ENCODE measurements at regions not wholly inside any gene's neighbourhood (a gene's known extent, or its start where the extent isn't known, plus 50 kb on each side); places are given as distances from the start of the nearest gene placed in this dataset.

DNA sequence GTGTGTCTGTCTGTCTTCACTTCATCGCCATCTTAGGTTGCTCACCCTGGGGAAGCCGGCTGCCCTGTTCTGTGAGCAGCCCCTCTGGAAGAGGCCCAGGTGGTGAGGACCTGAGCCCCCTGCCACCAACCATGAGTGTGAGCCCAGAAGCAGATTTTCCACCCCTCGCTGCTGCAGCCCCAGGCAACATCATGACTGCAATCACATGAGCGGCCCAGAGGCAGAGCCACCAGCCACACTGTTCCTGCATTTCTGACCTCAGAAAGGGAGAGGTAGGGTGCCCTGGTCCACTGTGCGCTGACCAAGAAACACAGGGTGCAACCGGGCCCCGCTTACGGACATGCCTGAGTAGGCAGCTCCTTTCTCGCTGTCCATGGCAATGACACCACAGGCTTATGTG, 92.3 kb upstream of the IQSEC1 start:
- FAIRE-seq (no peak), DNase-seq (no peak)
- Histone ChIP-seq H3K4me1 (ENCODE audit: control insufficient read depth in 3 of 3, insufficient read depth in 2 of 3, low read depth in 1 of 3, low read length in 2 of 3) (no peaks in the 10 kb centered on the region), H3K27ac (ENCODE audit: low read depth in 1 of 3, low read length in 2 of 3) (no peak overlapping the region), H3K36me3 (ENCODE audit: control insufficient read depth in 3 of 3, insufficient read depth in 2 of 3, low read depth in 1 of 3, low read length in 3 of 3) (no peaks in the 10 kb centered on the region), H3K9me3 (ENCODE audit: control insufficient read depth in 2 of 2, insufficient read depth in 1 of 2, low read depth in 1 of 2, low read length in 1 of 2) (no peaks in the 10 kb centered on the region), H3K27me3 (ENCODE audit: control insufficient read depth in 3 of 3, insufficient read depth in 3 of 3, low read length in 3 of 3) (no peaks in the 10 kb centered on the region), H3K4me3 (ENCODE audit: low read depth in 1 of 3, low read length in 3 of 3) (no peak overlapping the region)
- 85 to 90% (median 90%) methylated on average over 7 to 9 of the region's 9 CpGs for WGBS, 3 donors

GRCh38 chr3:13164893-13165492, 91.8 kb upstream of the IQSEC1 start:
- Histone ChIP-seq H3K36me3 (ENCODE audit: control insufficient read depth in 3 of 3, insufficient read depth in 2 of 3, low read depth in 1 of 3, low read length in 3 of 3) (no peaks in the 10 kb centered on the region), H3K9me3 (ENCODE audit: control insufficient read depth in 2 of 2, insufficient read depth in 1 of 2, low read depth in 1 of 2, low read length in 1 of 2) (no peaks in the 10 kb centered on the region), H3K4me1 (ENCODE audit: control insufficient read depth in 3 of 3, insufficient read depth in 2 of 3, low read depth in 1 of 3, low read length in 2 of 3) (no peaks in the 10 kb centered on the region), H3K27me3 (ENCODE audit: control insufficient read depth in 3 of 3, insufficient read depth in 3 of 3, low read length in 3 of 3) (no peaks in the 10 kb centered on the region), H3K4me3 (ENCODE audit: low read depth in 1 of 3, low read length in 3 of 3) (no peak overlapping the region), H3K27ac (ENCODE audit: low read depth in 1 of 3, low read length in 2 of 3) (no peak overlapping the region)
- FAIRE-seq (no peak), DNase-seq (no peak)
- 70 to 76% (median 72%) methylated on average over 9 of the region's 9 CpGs for WGBS, 3 donors

- no peak overlapping the region for H3K27ac ChIP-seq (ENCODE audit: low read depth in 1 of 3, low read length in 2 of 3)
- no peaks in the 10 kb centered on the region for H3K4me1 ChIP-seq (ENCODE audit: control insufficient read depth in 3 of 3, insufficient read depth in 2 of 3, low read depth in 1 of 3, low read length in 2 of 3)
- no peak for DNase-seq
- H3K9me3 ChIP-seq (ENCODE audit: control insufficient read depth in 2 of 2, insufficient read depth in 1 of 2, low read depth in 1 of 2, low read length in 1 of 2) = no peaks in the 10 kb centered on the region
- WGBS, 3 donors = 86 to 91% (median 90%) methylated on average over 16 of the region's 16 CpGs
- H3K4me3 ChIP-seq (ENCODE audit: low read depth in 1 of 3, low read length in 3 of 3) = no peak overlapping the region
- no peaks in the 10 kb centered on the region for H3K27me3 ChIP-seq (ENCODE audit: control insufficient read depth in 3 of 3, insufficient read depth in 3 of 3, low read length in 3 of 3)
- no peaks in the 10 kb centered on the region for H3K36me3 ChIP-seq (ENCODE audit: control insufficient read depth in 3 of 3, insufficient read depth in 2 of 3, low read depth in 1 of 3, low read length in 3 of 3)
- no peak for FAIRE-seq
Measured at GRCh38 chr3:13163848-13164382, 90.7 kb upstream of the IQSEC1 start.

GRCh38 chr3:13162549-13163320, 89.5 kb upstream of the IQSEC1 start:
- DNase-seq (no peak), FAIRE-seq (no peak)
- H3K27ac ChIP-seq (ENCODE audit: low read depth in 1 of 3, low read length in 2 of 3) = no peak overlapping the region
- no peaks in the 10 kb centered on the region for H3K36me3 ChIP-seq (ENCODE audit: control insufficient read depth in 3 of 3, insufficient read depth in 2 of 3, low read depth in 1 of 3, low read length in 3 of 3)
- no peaks in the 10 kb centered on the region for H3K4me1 ChIP-seq (ENCODE audit: control insufficient read depth in 3 of 3, insufficient read depth in 2 of 3, low read depth in 1 of 3, low read length in 2 of 3)
- no peaks in the 10 kb centered on the region for H3K27me3 ChIP-seq (ENCODE audit: control insufficient read depth in 3 of 3, insufficient read depth in 3 of 3, low read length in 3 of 3)
- 60 to 69% (median 63%) methylated on average over 9 of the region's 9 CpGs for WGBS, 3 donors
- H3K4me3 ChIP-seq (ENCODE audit: low read depth in 1 of 3, low read length in 3 of 3) = no peak overlapping the region
- no peaks in the 10 kb centered on the region for H3K9me3 ChIP-seq (ENCODE audit: control insufficient read depth in 2 of 2, insufficient read depth in 1 of 2, low read depth in 1 of 2, low read length in 1 of 2)

GRCh38 chr3:13161771-13162535, 88.7 kb upstream of the IQSEC1 start:
- H3K36me3 ChIP-seq (ENCODE audit: control insufficient read depth in 3 of 3, insufficient read depth in 2 of 3, low read depth in 1 of 3, low read length in 3 of 3) = no peaks in the 10 kb centered on the region
- no peak overlapping the region for H3K27ac ChIP-seq (ENCODE audit: low read depth in 1 of 3, low read length in 2 of 3)
- no peak for DNase-seq
- H3K9me3 ChIP-seq (ENCODE audit: control insufficient read depth in 2 of 2, insufficient read depth in 1 of 2, low read depth in 1 of 2, low read length in 1 of 2) = no peaks in the 10 kb centered on the region
- FAIRE-seq = no peak
- WGBS, 3 donors = 77 to 84% (median 80%) methylated on average over 18 of the region's 18 CpGs
- no peak overlapping the region for H3K4me3 ChIP-seq (ENCODE audit: low read depth in 1 of 3, low read length in 3 of 3)
- H3K27me3 ChIP-seq (ENCODE audit: control insufficient read depth in 3 of 3, insufficient read depth in 3 of 3, low read length in 3 of 3) = peaks cover 0 to 1% (median 0%) of the 10 kb centered on the region in 3 donors
- no peaks in the 10 kb centered on the region for H3K4me1 ChIP-seq (ENCODE audit: control insufficient read depth in 3 of 3, insufficient read depth in 2 of 3, low read depth in 1 of 3, low read length in 2 of 3)

GRCh38 chr3:13161021-13161759, 88.0 kb upstream of the IQSEC1 start:
- WGBS, 3 donors = 61 to 73% (median 70%) methylated on average over 21 of the region's 21 CpGs
- no peaks in the 10 kb centered on the region for H3K36me3 ChIP-seq (ENCODE audit: control insufficient read depth in 3 of 3, insufficient read depth in 2 of 3, low read depth in 1 of 3, low read length in 3 of 3)
- no peaks in the 10 kb centered on the region for H3K4me1 ChIP-seq (ENCODE audit: control insufficient read depth in 3 of 3, insufficient read depth in 2 of 3, low read depth in 1 of 3, low read length in 2 of 3)
- peaks cover 0 to 1% (median 0%) of the 10 kb centered on the region in 3 donors for H3K27me3 ChIP-seq (ENCODE audit: control insufficient read depth in 3 of 3, insufficient read depth in 3 of 3, low read length in 3 of 3)
- FAIRE-seq (no peak), DNase-seq (no peak)
- peaks cover 0 to 2% of the 10 kb centered on the region in 2 donors for H3K9me3 ChIP-seq (ENCODE audit: control insufficient read depth in 2 of 2, insufficient read depth in 1 of 2, low read depth in 1 of 2, low read length in 1 of 2)
- H3K27ac ChIP-seq (ENCODE audit: low read depth in 1 of 3, low read length in 2 of 3) = no peak overlapping the region
- H3K4me3 ChIP-seq (ENCODE audit: low read depth in 1 of 3, low read length in 3 of 3) = no peak overlapping the region

DNA sequence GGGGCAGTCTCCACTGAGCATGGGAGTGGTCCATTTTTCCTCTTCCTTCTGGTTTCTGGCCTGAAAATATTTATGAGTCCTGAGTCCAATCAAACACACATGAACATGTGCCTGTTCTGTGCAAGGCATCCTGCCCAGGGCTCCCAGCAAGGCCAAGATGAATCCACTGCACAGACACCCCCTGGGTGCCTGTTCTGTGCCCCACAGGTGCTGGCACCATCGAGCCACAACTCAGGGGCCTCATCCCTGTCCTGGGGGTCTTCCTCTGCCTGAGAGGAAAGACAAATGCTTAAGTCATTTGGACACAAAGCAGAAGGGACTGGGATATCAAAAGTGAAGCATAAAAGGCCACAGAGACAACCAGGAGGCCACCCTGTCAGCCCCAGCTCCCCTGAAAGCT, 87.4 kb upstream of the IQSEC1 start:
- WGBS, 3 donors = 14 to 38% (median 36%) methylated on average over 1 of the region's 1 CpG
- no peak overlapping the region for H3K27ac ChIP-seq (ENCODE audit: low read depth in 1 of 3, low read length in 2 of 3)
- no peak for FAIRE-seq
- no peaks in the 10 kb centered on the region for H3K4me1 ChIP-seq (ENCODE audit: control insufficient read depth in 3 of 3, insufficient read depth in 2 of 3, low read depth in 1 of 3, low read length in 2 of 3)
- no peak for DNase-seq
- no peak overlapping the region for H3K4me3 ChIP-seq (ENCODE audit: low read depth in 1 of 3, low read length in 3 of 3)
- peaks cover 0 to 1% (median 0%) of the 10 kb centered on the region in 3 donors for H3K27me3 ChIP-seq (ENCODE audit: control insufficient read depth in 3 of 3, insufficient read depth in 3 of 3, low read length in 3 of 3)
- H3K9me3 ChIP-seq (ENCODE audit: control insufficient read depth in 2 of 2, insufficient read depth in 1 of 2, low read depth in 1 of 2, low read length in 1 of 2) = peaks cover 0 to 6% of the 10 kb centered on the region in 2 donors
- H3K36me3 ChIP-seq (ENCODE audit: control insufficient read depth in 3 of 3, insufficient read depth in 2 of 3, low read depth in 1 of 3, low read length in 3 of 3) = no peaks in the 10 kb centered on the region

- Histone ChIP-seq H3K36me3 (ENCODE audit: control insufficient read depth in 3 of 3, insufficient read depth in 2 of 3, low read depth in 1 of 3, low read length in 3 of 3) (no peaks in the 10 kb centered on the region), H3K4me1 (ENCODE audit: control insufficient read depth in 3 of 3, insufficient read depth in 2 of 3, low read depth in 1 of 3, low read length in 2 of 3) (no peaks in the 10 kb centered on the region), H3K27me3 (ENCODE audit: control insufficient read depth in 3 of 3, insufficient read depth in 3 of 3, low read length in 3 of 3) (peaks cover 0 to 1% (median 0%) of the 10 kb centered on the region in 3 donors), H3K4me3 (ENCODE audit: low read depth in 1 of 3, low read length in 3 of 3) (no peak overlapping the region), H3K9me3 (ENCODE audit: control insufficient read depth in 2 of 2, insufficient read depth in 1 of 2, low read depth in 1 of 2, low read length in 1 of 2) (peaks cover 0 to 9% of the 10 kb centered on the region in 2 donors), H3K27ac (ENCODE audit: low read depth in 1 of 3, low read length in 2 of 3) (no peak overlapping the region)
- no peak for FAIRE-seq
- 71 to 76% (median 72%) methylated on average over 4 of the region's 4 CpGs for WGBS, 3 donors
- DNase-seq = no peak
Measured at GRCh38 chr3:13159890-13160289, 86.7 kb upstream of the IQSEC1 start.
